ENCODE measurements at regions not wholly inside any gene's neighbourhood (a gene's known extent, or its start where the extent isn't known, plus 50 kb on each side); places are given as distances from the start of the nearest gene placed in this dataset.

GRCh38 chr6:48869595-48869994 lies 593.5 kb downstream of the MMUT start:
- TF ChIP-seq CTCF (IDR thresholded peaks at IDR 0.05; ENCODE audit: insufficient read depth, low read length, poor library complexity, severe bottlenecking) (no peak), EZH2phosphoT487 (conservative IDR thresholded peaks at IDR 0.05; ENCODE audit: low read length) (no peak)
